ENCODE measurements at regions not wholly inside any gene's neighbourhood (a gene's known extent, or its start where the extent isn't known, plus 50 kb on each side); places are given as distances from the start of the nearest gene placed in this dataset.

GRCh38 chr16:86335266-86336172, 174.8 kb upstream of the FOXF1 start:
- in situ Hi-C loops (cut with HindIII; ENCODE audit: low sequenced_read_pairs) = loop anchor here (10.0 to 25.0 kb wide), 2 partner anchors 177 to 261 kb away; partner anchors contain the start of gene FOXF1

- in situ Hi-C loops (cut with HindIII; ENCODE audit: low sequenced_read_pairs) = loop anchor here (10.0 to 25.0 kb wide), 2 partner anchors 175 to 262 kb away; partner anchors contain the start of gene FOXF1
Measured at GRCh38 chr16:86337138-86337537, 173.2 kb upstream of the FOXF1 start.

- in situ Hi-C loops (cut with HindIII; ENCODE audit: low sequenced_read_pairs) = loop anchor here (10.0 to 25.0 kb wide), 2 partner anchors 175 to 263 kb away; partner anchors contain the start of gene FOXF1
Measured at GRCh38 chr16:86337581-86338402, 172.5 kb upstream of the FOXF1 start.

GRCh38 chr16:86338403-86339115, 171.8 kb upstream of the FOXF1 start:
- in situ Hi-C loops (cut with HindIII; ENCODE audit: low sequenced_read_pairs) = loop anchor here (10.0 to 25.0 kb wide), 2 partner anchors 174 to 264 kb away; partner anchors contain the start of gene FOXF1

GRCh38 chr16:86342161-86342834, 168.0 kb upstream of the FOXF1 start:
- in situ Hi-C loops (cut with HindIII; ENCODE audit: low sequenced_read_pairs) = loop anchor here (5.0 to 25.0 kb wide), 2 partner anchors 95 to 170 kb away; partner anchors contain the start of gene FOXF1

GRCh38 chr16:86343027-86343795, 167.1 kb upstream of the FOXF1 start:
- in situ Hi-C loops (cut with HindIII; ENCODE audit: low sequenced_read_pairs) = loop anchor here (5.0 to 25.0 kb wide), 2 partner anchors 94 to 169 kb away; partner anchors contain the start of gene FOXF1

- in situ Hi-C loops (cut with HindIII; ENCODE audit: low sequenced_read_pairs) = loop anchor here (5.0 to 25.0 kb wide), 2 partner anchors 93 to 168 kb away; partner anchors contain the start of gene FOXF1
Measured at GRCh38 chr16:86343796-86344585, 166.3 kb upstream of the FOXF1 start.

GRCh38 chr16:86344586-86344871, 165.8 kb upstream of the FOXF1 start:
- in situ Hi-C loops (cut with HindIII; ENCODE audit: low sequenced_read_pairs) = loop anchor here (5.0 to 25.0 kb wide), 2 partner anchors 93 to 168 kb away; partner anchors contain the start of gene FOXF1

GRCh38 chr16:86344881-86345280, 165.4 kb upstream of the FOXF1 start:
- in situ Hi-C loops (cut with HindIII; ENCODE audit: low sequenced_read_pairs) = loop anchor here (5.0 to 25.0 kb wide), 2 partner anchors 92 to 167 kb away; partner anchors contain the start of gene FOXF1

GRCh38 chr16:86345516-86345915, 164.8 kb upstream of the FOXF1 start:
- in situ Hi-C loops (cut with HindIII; ENCODE audit: low sequenced_read_pairs) = loop anchor here (25.0 kb wide), 1 partner anchor 167 kb away; the partner anchor contains the start of gene FOXF1

- in situ Hi-C loops (cut with HindIII; ENCODE audit: low sequenced_read_pairs) = loop anchor here (25.0 kb wide), 1 partner anchor 166 kb away; the partner anchor contains the start of gene FOXF1
Measured at GRCh38 chr16:86346034-86346433, 164.3 kb upstream of the FOXF1 start.

- in situ Hi-C loops (cut with HindIII; ENCODE audit: low sequenced_read_pairs) = loop anchor here (25.0 kb wide), 1 partner anchor 165 kb away; the partner anchor contains the start of gene FOXF1
Measured at GRCh38 chr16:86347090-86347489, 163.2 kb upstream of the FOXF1 start.

- in situ Hi-C loops (cut with HindIII; ENCODE audit: low sequenced_read_pairs) = loop anchor here (25.0 kb wide), 1 partner anchor 164 kb away; the partner anchor contains the start of gene FOXF1
Measured at GRCh38 chr16:86347916-86348555, 162.3 kb upstream of the FOXF1 start.

- in situ Hi-C loops (cut with HindIII; ENCODE audit: low sequenced_read_pairs) = loop anchor here (25.0 kb wide), 1 partner anchor 163 kb away; the partner anchor contains the start of gene FOXF1
Measured at GRCh38 chr16:86349338-86349900, 160.9 kb upstream of the FOXF1 start.

- in situ Hi-C loops (cut with HindIII; ENCODE audit: low sequenced_read_pairs) = no loop called here
Measured at GRCh38 chr16:86350289-86350688, 160.0 kb upstream of the FOXF1 start.

GRCh38 chr16:86351041-86351784, 159.1 kb upstream of the FOXF1 start:
- in situ Hi-C loops (cut with HindIII; ENCODE audit: low sequenced_read_pairs) = no loop called here

Measured in DLD1 (cell line).